A549 (cell line): ENCODE measurements at regions not wholly inside any gene's neighbourhood (a gene's known extent, or its start where the extent isn't known, plus 50 kb on each side); places are given as distances from the start of the nearest gene placed in this dataset.

Experiments used
- CTCF ChIP-seq: fragments of >200 bp; sonication (Bioruptor Twin); formaldehyde crosslinking; IDR thresholded peaks from 3 replicates; pipeline ENCODE4 v1.5.1; 2016
- MAFK ChIP-seq: fragments of 450-650 bp; IDR thresholded peaks from 2 replicates; pipeline ENCODE4 v1.6.1; 2014; ENCODE audit not compliant: partially characterized antibody
- NFE2L2 ChIP-seq: fragments of 150-350 bp; conservative IDR thresholded peaks from 2 replicates; pipeline ENCODE4 v1.6.1; 2014; ENCODE audit warnings: low read length
- POLR2A ChIP-seq: IDR thresholded peaks from 2 replicates; pipeline ENCODE4 v1.6.1; 2012; ENCODE audit warnings: mild to moderate bottlenecking, low read length
- SMC3 ChIP-seq: fragments of >200 bp; sonication (Bioruptor Twin); formaldehyde crosslinking; IDR thresholded peaks from 3 replicates; pipeline ENCODE4 v1.6.1; 2018; ENCODE audit warnings: inconsistent platforms

DNA sequence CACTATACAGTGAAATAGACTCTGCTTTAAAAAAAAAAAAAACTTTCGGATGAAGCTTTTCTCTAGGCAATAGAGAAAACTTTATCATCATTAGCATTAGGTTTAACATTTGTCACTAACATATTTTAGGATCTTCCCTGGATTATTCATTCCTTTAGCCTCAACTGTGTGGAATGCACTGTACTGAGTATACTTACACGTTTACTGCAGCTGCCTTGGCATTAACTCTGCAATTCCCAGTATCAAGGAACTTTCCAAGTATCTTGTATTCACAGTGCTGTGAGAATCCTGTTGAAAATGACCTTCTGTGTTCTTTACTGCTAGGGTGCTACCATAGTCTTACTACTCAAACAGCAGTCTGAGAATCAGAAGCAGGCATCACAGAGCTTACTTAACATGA is 328.2 kb upstream of the COL3A1 start:
- TF ChIP-seq MAFK = no peak
- TF ChIP-seq NFE2L2 = no peak
- TF ChIP-seq SMC3 = no peak
- no peak for TF ChIP-seq POLR2A
- no peak for TF ChIP-seq CTCF
